T-cell (primary cell): ENCODE measurements at regions not wholly inside any gene's neighbourhood (a gene's known extent, or its start where the extent isn't known, plus 50 kb on each side); places are given as distances from the start of the nearest gene placed in this dataset.

Experiments used
- ATAC-seq, 4 experiments: fragments of 200-7000 bp in 3 of 4; fragments of 150-1000 bp in 1 of 4; cut with Tn5 transposase; replicated peaks in 1 of 4; 1 replicate in 3 of 4; 2 replicates in 1 of 4; pipeline ENCODE4 v1.10.0; 2021; ENCODE audit warnings: moderate library complexity in 3 of 4, mild to moderate bottlenecking in 2 of 4, moderate number of reproducible peaks in 1 of 4
- CTCF ChIA-PET, 2 donors: fragments of 300-600 bp; sonication (Branson Sonifier 250); formaldehyde crosslinking; loops; one replicate each; lab custom pipeline; 2022; ENCODE audit warnings: antibody characterized with exemption in 2 of 2; lab: Charles Lee
- POLR2A ChIA-PET, 2 donors: fragments of 300-600 bp; sonication (Branson Sonifier 250); formaldehyde crosslinking; loops; one replicate each; lab custom pipeline; 2022; ENCODE audit warnings: antibody characterized with exemption in 2 of 2; lab: Charles Lee
- DNase-seq, 35 experiments: peaks; one replicate each; pipeline versions ENCODE4 v3.0.0 to v3.0.0-alpha.2; 2013 to 2023
- H3K27ac ChIP-seq: one replicate; pipeline ENCODE4 v1.5.1; 2013; ENCODE audit warnings: low read length
- H3K27me3 ChIP-seq, 2 experiments: replicated peaks in 1 of 2; 1 replicate in 1 of 2; 2 replicates in 1 of 2; pipeline versions ENCODE4 v1.6.1 to v1.7.0; 2013; ENCODE audit warnings: low read length in 1 of 2, mixed read lengths in 1 of 2; ENCODE audit not compliant: control insufficient read depth in 2 of 2, insufficient read depth in 2 of 2; ENCODE audit errors: extremely low read depth in 1 of 2
- H3K36me3 ChIP-seq, 2 donors: 1 replicate in 1 of 2; 2 replicates in 1 of 2; pipeline versions ENCODE4 v1.6.1 to v1.7.0; 2013; ENCODE audit warnings: low read length in 1 of 2; ENCODE audit not compliant: control insufficient read depth in 2 of 2, insufficient read depth in 1 of 2; ENCODE audit errors: extremely low read depth in 1 of 2
- H3K4me1 ChIP-seq, 2 experiments: 1 replicate in 1 of 2; 2 replicates in 1 of 2; pipeline versions ENCODE4 v1.6.1 to v1.7.0; 2013; ENCODE audit warnings: low read length in 2 of 2, mixed read lengths in 1 of 2; ENCODE audit not compliant: insufficient read depth in 2 of 2, control insufficient read depth in 1 of 2; ENCODE audit errors: extremely low read depth in 1 of 2
- H3K4me3 ChIP-seq, 2 donors: 1 replicate in 1 of 2; 2 replicates in 1 of 2; pipeline versions ENCODE4 v1.5.1 to v1.7.0; 2013; ENCODE audit warnings: mild to moderate bottlenecking in 2 of 2, low read length in 1 of 2, moderate library complexity in 1 of 2; ENCODE audit not compliant: control insufficient read depth in 1 of 2; ENCODE audit errors: extremely low read depth in 1 of 2
- H3K9me3 ChIP-seq: 2 replicates; pipeline ENCODE4 v1.7.0; 2013
- H3K27ac Mint-ChIP-seq, 2 donors: one replicate each; pipeline ENCODE4 v1.8.0; 2020 to 2021; ENCODE audit warnings: mild to moderate bottlenecking in 2 of 2, mixed read lengths in 2 of 2
- H3K27me3 Mint-ChIP-seq, 2 donors: one replicate each; pipeline ENCODE4 v1.8.0; 2021 to 2022; ENCODE audit warnings: mixed read lengths in 2 of 2
- H3K36me3 Mint-ChIP-seq: one replicate; pipeline ENCODE4 v1.8.0; 2021; ENCODE audit warnings: mixed read lengths
- H3K4me1 Mint-ChIP-seq, 3 donors: one replicate each; pipeline ENCODE4 v1.8.0; 2020 to 2022; ENCODE audit warnings: mixed read lengths in 3 of 3, mild to moderate bottlenecking in 1 of 3
- H3K4me3 Mint-ChIP-seq, 3 donors: one replicate each; pipeline ENCODE4 v1.8.0; 2020 to 2022; ENCODE audit warnings: mild to moderate bottlenecking in 3 of 3, mixed read lengths in 3 of 3, moderate library complexity in 3 of 3
- H3K9me3 Mint-ChIP-seq, 3 donors: one replicate each; pipeline ENCODE4 v1.8.0; 2020 to 2022; ENCODE audit warnings: mixed read lengths in 3 of 3
- WGBS: methylation state at CpG from one replicate; pipeline ENCODE4 v1.1.5; 2013; ENCODE audit warnings: missing lambda C conversion rate; ENCODE audit not compliant: insufficient coverage; 5-methylcytosine and 5-hydroxymethylcytosine counted together

DNA sequence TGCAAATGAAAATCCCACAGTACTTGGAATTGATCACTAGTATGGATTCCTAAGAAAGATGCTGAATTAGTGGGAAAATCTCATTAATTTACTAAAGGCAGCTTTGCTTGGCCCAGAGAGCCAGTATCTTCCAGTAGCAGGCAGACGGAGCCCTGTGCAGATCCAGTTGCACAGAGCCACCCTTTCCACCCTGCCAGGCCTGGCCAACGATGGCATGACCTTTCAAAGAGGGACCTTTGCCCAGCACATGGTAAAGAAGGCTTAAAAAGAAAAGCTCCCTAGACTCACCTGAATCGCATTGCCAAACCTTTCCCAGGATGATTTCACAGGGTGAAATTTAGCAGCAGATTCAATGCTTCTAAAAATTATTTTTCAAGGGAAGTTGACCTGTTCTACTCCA, 170.5 kb upstream of the CAMK1G start:
- no peak overlapping the region for H3K4me3 ChIP-seq
- no peaks in the 10 kb centered on the region for H3K4me1 Mint-ChIP-seq
- H3K27me3 Mint-ChIP-seq, result peaks cover 21 to 38% of the 10 kb centered on the region in 2 donors
- H3K4me1 ChIP-seq, result no peaks in the 10 kb centered on the region
- WGBS, result 62% methylated on average over 2 of the region's 3 CpGs
- no peak overlapping the region for H3K4me3 Mint-ChIP-seq
- peaks cover 0 to 7% of the 10 kb centered on the region in 2 experiments for H3K27me3 ChIP-seq
- H3K36me3 Mint-ChIP-seq, result no peaks in the 10 kb centered on the region
- no peaks in the 10 kb centered on the region for H3K9me3 ChIP-seq
- no peak overlapping the region for H3K27ac ChIP-seq
- no peak for DNase-seq
- H3K27ac Mint-ChIP-seq, result no peak overlapping the region
- H3K9me3 Mint-ChIP-seq, result no peaks in the 10 kb centered on the region
- ChIA-PET POLR2A (no interaction called here), CTCF (no interaction called here)
- no peaks in the 10 kb centered on the region for H3K36me3 ChIP-seq
- ATAC-seq, result no peak

- Mint-ChIP-seq H3K4me1 (no peaks in the 10 kb centered on the region), H3K4me3 (no peak overlapping the region), H3K36me3 (no peaks in the 10 kb centered on the region), H3K27me3 (peaks cover 21 to 32% of the 10 kb centered on the region in 2 donors), H3K9me3 (no peaks in the 10 kb centered on the region), H3K27ac (no peak overlapping the region)
- H3K27ac ChIP-seq, result no peak overlapping the region
- DNase-seq (no peak), ATAC-seq (no peak)
- no peaks in the 10 kb centered on the region for H3K36me3 ChIP-seq
- no peak overlapping the region for H3K4me3 ChIP-seq
- H3K27me3 ChIP-seq, result peaks cover 0 to 7% of the 10 kb centered on the region in 2 experiments
- POLR2A ChIA-PET, result no interaction called here
- no peaks in the 10 kb centered on the region for H3K9me3 ChIP-seq
- H3K4me1 ChIP-seq, result no peaks in the 10 kb centered on the region
- CTCF ChIA-PET, result no interaction called here
- WGBS, result 73% methylated on average over 3 of the region's 8 CpGs
These were observed 168.6 kb upstream of the CAMK1G start for GRCh38 chr1:209414803-209415329.

GRCh38 chr1:209416039-209416438, 167.5 kb upstream of the CAMK1G start:
- WGBS, result 75% methylated on average over 2 of the region's 2 CpGs
- CTCF ChIA-PET, result no interaction called here
- H3K36me3 Mint-ChIP-seq, result no peaks in the 10 kb centered on the region

DNA sequence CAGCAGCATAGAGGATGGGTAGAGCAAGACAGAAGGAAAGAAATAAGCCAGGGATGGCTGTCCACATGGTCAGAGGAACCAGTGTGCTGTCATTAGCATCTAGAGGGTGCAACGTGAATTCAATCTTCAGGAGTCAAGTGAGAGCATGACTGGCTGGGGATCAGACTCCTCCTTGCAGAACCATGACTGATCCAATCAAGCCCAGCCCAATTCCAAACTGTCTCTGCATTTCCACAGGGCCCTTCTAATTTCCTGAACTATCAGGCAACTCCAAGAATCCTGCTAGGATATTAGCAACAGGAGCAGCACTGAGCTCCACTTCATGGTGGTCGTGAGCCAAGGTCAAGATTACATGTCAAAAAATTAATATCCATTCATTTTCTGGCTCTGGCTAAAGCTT, 166.8 kb upstream of the CAMK1G start:
- no peak overlapping the region for H3K27ac ChIP-seq
- H3K27me3 ChIP-seq, result peaks cover 0 to 7% of the 10 kb centered on the region in 2 experiments
- peaks cover 15 to 30% of the 10 kb centered on the region in 2 donors for H3K27me3 Mint-ChIP-seq
- no peak overlapping the region for H3K4me3 ChIP-seq
- H3K36me3 ChIP-seq, result no peaks in the 10 kb centered on the region
- ATAC-seq (no peak), DNase-seq (no peak)
- no peaks in the 10 kb centered on the region for H3K36me3 Mint-ChIP-seq
- 56% methylated on average over 2 of the region's 2 CpGs for WGBS
- POLR2A ChIA-PET, result no interaction called here
- CTCF ChIA-PET, result no interaction called here
- no peaks in the 10 kb centered on the region for H3K4me1 ChIP-seq
- no peak overlapping the region for H3K27ac Mint-ChIP-seq
- no peaks in the 10 kb centered on the region for H3K9me3 ChIP-seq
- H3K4me3 Mint-ChIP-seq, result no peak overlapping the region
- no peaks in the 10 kb centered on the region for H3K9me3 Mint-ChIP-seq
- no peaks in the 10 kb centered on the region for H3K4me1 Mint-ChIP-seq

More at GRCh38 chr1:209416039-209416438, 167.5 kb upstream of the CAMK1G start:
- peaks cover 18 to 32% of the 10 kb centered on the region in 2 donors for H3K27me3 Mint-ChIP-seq
- ATAC-seq (no peak), DNase-seq (no peak)
- no peak overlapping the region for H3K27ac Mint-ChIP-seq
- no peaks in the 10 kb centered on the region for H3K9me3 Mint-ChIP-seq
- no peaks in the 10 kb centered on the region for H3K36me3 ChIP-seq
- no peak overlapping the region for H3K4me3 Mint-ChIP-seq
- no peaks in the 10 kb centered on the region for H3K4me1 ChIP-seq
- peaks cover 0 to 7% of the 10 kb centered on the region in 2 experiments for H3K27me3 ChIP-seq
- H3K4me1 Mint-ChIP-seq, result no peaks in the 10 kb centered on the region
- no peaks in the 10 kb centered on the region for H3K9me3 ChIP-seq
- POLR2A ChIA-PET, result no interaction called here
- H3K4me3 ChIP-seq, result no peak overlapping the region
- no peak overlapping the region for H3K27ac ChIP-seq

- 100% methylated on average over 1 of the region's 3 CpGs for WGBS
- H3K4me3 Mint-ChIP-seq, result no peak overlapping the region
- Histone ChIP-seq H3K9me3 (no peaks in the 10 kb centered on the region), H3K4me1 (no peaks in the 10 kb centered on the region), H3K27ac (no peak overlapping the region), H3K27me3 (peaks cover 0 to 7% of the 10 kb centered on the region in 2 experiments), H3K4me3 (no peak overlapping the region), H3K36me3 (no peaks in the 10 kb centered on the region)
- H3K27ac Mint-ChIP-seq, result no peak overlapping the region
- H3K4me1 Mint-ChIP-seq, result no peaks in the 10 kb centered on the region
- ATAC-seq, result no peak
- H3K9me3 Mint-ChIP-seq, result no peaks in the 10 kb centered on the region
- H3K36me3 Mint-ChIP-seq, result no peaks in the 10 kb centered on the region
- ChIA-PET POLR2A (no interaction called here), CTCF (no interaction called here)
- peaks cover 9 to 31% of the 10 kb centered on the region in 2 donors for H3K27me3 Mint-ChIP-seq
- DNase-seq, result no peak
These were observed 165.8 kb upstream of the CAMK1G start for GRCh38 chr1:209417761-209418160.

DNA sequence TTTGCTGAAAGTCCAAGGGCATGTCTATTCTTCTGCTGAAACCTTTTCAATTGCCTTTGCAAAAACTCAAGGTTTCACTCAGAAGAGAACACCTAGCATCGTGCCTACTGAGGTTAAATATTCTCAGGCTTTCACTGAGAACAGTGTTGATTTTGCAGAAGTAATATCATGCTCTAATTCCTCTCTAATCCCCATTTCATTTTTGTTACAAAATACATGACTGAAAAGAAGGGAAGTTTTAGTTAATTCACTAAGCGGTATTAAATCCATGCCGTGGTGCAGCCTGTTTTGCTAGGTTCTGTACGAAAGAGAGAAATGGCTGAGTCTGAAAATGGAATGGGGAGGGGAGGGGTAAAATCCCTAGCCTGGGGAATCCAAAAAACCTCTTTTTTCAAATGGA, 163.2 kb upstream of the CAMK1G start:
- Histone ChIP-seq H3K4me3 (no peak overlapping the region), H3K9me3 (no peaks in the 10 kb centered on the region), H3K27me3 (peaks cover 0 to 4% of the 10 kb centered on the region in 2 experiments), H3K4me1 (no peaks in the 10 kb centered on the region), H3K27ac (no peak overlapping the region), H3K36me3 (no peaks in the 10 kb centered on the region)
- Mint-ChIP-seq H3K27ac (no peak overlapping the region), H3K36me3 (no peaks in the 10 kb centered on the region), H3K9me3 (no peaks in the 10 kb centered on the region), H3K4me3 (no peak overlapping the region), H3K27me3 (peaks cover 0 to 20% of the 10 kb centered on the region in 2 donors), H3K4me1 (no peaks in the 10 kb centered on the region)
- ChIA-PET POLR2A (no interaction called here), CTCF (no interaction called here)
- ATAC-seq (no peak), DNase-seq (no peak)
- no CpG with 5 or more reads among the region's 4 CpGs for WGBS

DNA sequence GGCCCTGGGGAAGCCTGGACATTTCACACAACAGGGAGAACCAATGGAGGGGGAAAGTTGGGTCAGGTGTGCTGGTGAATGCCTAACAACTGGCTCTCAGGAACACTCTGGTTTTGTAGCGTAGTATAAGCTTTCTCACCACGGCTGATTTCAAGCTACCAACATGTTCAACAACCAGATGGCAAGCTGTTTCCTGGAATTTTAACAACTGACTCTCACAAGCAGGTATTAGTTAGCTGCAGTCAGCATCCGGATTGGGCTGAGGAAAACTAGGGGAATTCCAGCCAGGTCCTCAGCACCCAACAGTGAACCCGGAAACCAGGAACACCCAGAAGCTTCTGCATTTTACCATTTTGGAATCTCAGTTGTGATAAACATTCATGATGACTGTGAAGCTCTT, 162.3 kb upstream of the CAMK1G start:
- no peaks in the 10 kb centered on the region for H3K36me3 ChIP-seq
- Mint-ChIP-seq H3K4me3 (no peak overlapping the region), H3K36me3 (no peaks in the 10 kb centered on the region), H3K27me3 (peaks cover 4 to 24% of the 10 kb centered on the region in 2 donors), H3K4me1 (peaks cover 0 to 4% (median 2%) of the 10 kb centered on the region in 3 donors), H3K9me3 (no peaks in the 10 kb centered on the region), H3K27ac (no peak overlapping the region)
- DNase-seq (no peak), ATAC-seq (no peak)
- ChIA-PET POLR2A (no interaction called here), CTCF (no interaction called here)
- H3K27ac ChIP-seq, result no peak overlapping the region
- no peak overlapping the region for H3K4me3 ChIP-seq
- no peaks in the 10 kb centered on the region for H3K4me1 ChIP-seq
- peaks cover 0 to 3% of the 10 kb centered on the region in 2 experiments for H3K27me3 ChIP-seq
- no peaks in the 10 kb centered on the region for H3K9me3 ChIP-seq
- WGBS, result 60% methylated on average over 1 of the region's 4 CpGs
